WTC11 (cell line): ENCODE measurements at regions not wholly inside any gene's neighbourhood (a gene's known extent, or its start where the extent isn't known, plus 50 kb on each side); places are given as distances from the start of the nearest gene placed in this dataset.

ENCODE experiments used
- ATAC-seq: fragments of 200-7000 bp; cut with Tn5 transposase; 2 replicates; pipeline ENCODE4 v1.10.0; 2021; ENCODE audit warnings: mild to moderate bottlenecking, moderate library complexity
- CTCF ChIA-PET: fragments of 300-600 bp; sonication (Branson Sonifier 250); formaldehyde crosslinking; loops from one replicate; lab custom pipeline; 2021; ENCODE audit warnings: antibody characterized with exemption; lab: Charles Lee
- POLR2A ChIA-PET: fragments of 350-600 bp; sonication (Branson Sonifier 250); formaldehyde crosslinking; loops from one replicate; lab custom pipeline; 2021; ENCODE audit warnings: antibody characterized with exemption; lab: Charles Lee
- DNase-seq: peaks from one replicate; pipeline ENCODE4 v3.0.0; 2021; ENCODE audit warnings: low spot score
- H3K27ac Mint-ChIP-seq: 2 replicates; pipeline ENCODE4 v1.8.0; 2021; ENCODE audit warnings: mixed read lengths
- H3K27me3 Mint-ChIP-seq: 2 replicates; pipeline ENCODE4 v1.8.0; 2021; ENCODE audit warnings: low read depth, mild to moderate bottlenecking, moderate library complexity, mixed read lengths
- H3K36me3 Mint-ChIP-seq: 2 replicates; pipeline ENCODE4 v1.8.0; 2021; ENCODE audit warnings: mixed read lengths
- H3K4me1 Mint-ChIP-seq: 2 replicates; pipeline ENCODE4 v1.8.0; 2022; ENCODE audit warnings: mixed read lengths
- H3K4me3 Mint-ChIP-seq: 2 replicates; pipeline ENCODE4 v1.8.0; 2021; ENCODE audit warnings: mild to moderate bottlenecking, moderate library complexity, mixed read lengths
- H3K9me3 Mint-ChIP-seq: 2 replicates; pipeline ENCODE4 v1.8.0; 2021; ENCODE audit warnings: mixed read lengths
- ATF3 ChIP-seq: sonication (generic); formaldehyde crosslinking; conservative IDR thresholded peaks from 2 replicates; pipeline ENCODE4 v1.8.1; 2022; ENCODE audit warnings: mild to moderate bottlenecking, missing genetic modification reagents
- E2F5 ChIP-seq: sonication (generic); formaldehyde crosslinking; IDR thresholded peaks from 2 replicates; pipeline ENCODE4 v1.8.1; 2022; ENCODE audit warnings: mild to moderate bottlenecking, moderate library complexity, missing genetic modification reagents
- ETV6 ChIP-seq: sonication (generic); formaldehyde crosslinking; IDR thresholded peaks from 2 replicates; pipeline ENCODE4 v1.8.1; 2022; ENCODE audit warnings: mild to moderate bottlenecking, missing genetic modification reagents
- GRHL2 ChIP-seq: fragments of 250-450 bp; sonication (Bioruptor Pico); IDR thresholded peaks from 2 replicates; pipeline ENCODE4 v1.8.0; 2022; ENCODE audit warnings: mild to moderate bottlenecking, moderate library complexity; ENCODE audit not compliant: insufficient replicate concordance, severe bottlenecking
- GTF2I ChIP-seq: fragments of 250-450 bp; sonication (Bioruptor Pico); conservative IDR thresholded peaks from 2 replicates; pipeline ENCODE4 v1.4.0; 2021; ENCODE audit warnings: mild to moderate bottlenecking
- HMGA2 ChIP-seq: fragments of 250-450 bp; sonication (Bioruptor Pico); IDR thresholded peaks from 2 replicates; pipeline ENCODE4 v1.4.0; 2021; ENCODE audit warnings: mild to moderate bottlenecking, moderate library complexity
- IRF1 ChIP-seq: sonication (generic); formaldehyde crosslinking; IDR thresholded peaks from 2 replicates; pipeline ENCODE4 v1.8.0; 2023; ENCODE audit warnings: missing genetic modification reagents
- JAZF1 ChIP-seq: fragments of 250-450 bp; sonication (Bioruptor Pico); IDR thresholded peaks from 2 replicates; pipeline ENCODE4 v1.9.0; 2021; ENCODE audit warnings: moderate library complexity, mild to moderate bottlenecking, inconsistent platforms
- JUN ChIP-seq: sonication (generic); formaldehyde crosslinking; IDR thresholded peaks from 2 replicates; pipeline ENCODE4 v1.8.0; 2023; ENCODE audit warnings: mild to moderate bottlenecking, missing genetic modification reagents
- OVOL2 ChIP-seq: fragments of 250-450 bp; sonication (Bioruptor Pico); IDR thresholded peaks from 2 replicates; pipeline ENCODE4 v1.9.0; 2021; ENCODE audit warnings: mild to moderate bottlenecking, borderline replicate concordance
- PRRX2 ChIP-seq: fragments of 250-450 bp; sonication (Bioruptor Pico); IDR thresholded peaks from 2 replicates; pipeline ENCODE4 v1.8.0; 2021; ENCODE audit warnings: mild to moderate bottlenecking
- RELA ChIP-seq: sonication (generic); formaldehyde crosslinking; IDR thresholded peaks from 2 replicates; pipeline ENCODE4 v1.8.1; 2022; ENCODE audit warnings: missing genetic modification reagents, mild to moderate bottlenecking, borderline replicate concordance
- TP53 ChIP-seq: sonication (generic); formaldehyde crosslinking; IDR thresholded peaks from 2 replicates; pipeline ENCODE4 v1.8.1; 2023; ENCODE audit warnings: mild to moderate bottlenecking, missing genetic modification reagents
- ZBTB21 ChIP-seq: sonication (generic); formaldehyde crosslinking; IDR thresholded peaks from 2 replicates; pipeline ENCODE4 v1.8.1; 2023; ENCODE audit warnings: mild to moderate bottlenecking, missing genetic modification reagents, borderline replicate concordance
- ZNF232 ChIP-seq: sonication (generic); formaldehyde crosslinking; IDR thresholded peaks from 2 replicates; pipeline ENCODE4 v1.8.0; 2022; ENCODE audit warnings: mild to moderate bottlenecking, missing genetic modification reagents
- ZNF263 ChIP-seq: sonication (generic); formaldehyde crosslinking; IDR thresholded peaks from 2 replicates; pipeline ENCODE4 v1.8.1; 2022; ENCODE audit warnings: low read depth, mild to moderate bottlenecking, moderate library complexity, missing genetic modification reagents
- ZNF423 ChIP-seq: fragments of 250-450 bp; sonication (Bioruptor Pico); IDR thresholded peaks from 2 replicates; pipeline ENCODE4 v2.1.2; 2022; ENCODE audit warnings: mild to moderate bottlenecking, moderate library complexity
- TF ChIP-seq, protein P1 (sequence below): sonication (generic); formaldehyde crosslinking; IDR thresholded peaks from 2 replicates; pipeline ENCODE4 v1.8.1; 2022; ENCODE audit warnings: low read depth, missing genetic modification reagents, borderline replicate concordance
- TF ChIP-seq, protein P2 (sequence below): sonication (generic); formaldehyde crosslinking; conservative IDR thresholded peaks from 2 replicates; pipeline ENCODE4 v1.8.1; 2023; ENCODE audit warnings: mild to moderate bottlenecking, low read depth, missing genetic modification reagents, moderate library complexity
- TF ChIP-seq, protein P3 (sequence below): sonication (generic); formaldehyde crosslinking; IDR thresholded peaks from 2 replicates; pipeline ENCODE4 v1.8.1; 2023; ENCODE audit warnings: mild to moderate bottlenecking, missing genetic modification reagents, borderline replicate concordance

- CTCF ChIA-PET, result no interaction called here
- DNase-seq (no peak), ATAC-seq (no peak)
- H3K27ac Mint-ChIP-seq, result no peak overlapping the region
- TF ChIP-seq RELA (CRISPR knock-in tag) (no peak), PRRX2 (CRISPR knock-in tag) (no peak), E2F5 (CRISPR knock-in tag) (no peak), ZNF423 (CRISPR knock-in tag) (no peak), ATF3 (CRISPR knock-in tag) (no peak), TP53 (no peak), GRHL2 (CRISPR knock-in tag) (no peak), IRF1 (CRISPR knock-in tag) (no peak), ETV6 (CRISPR knock-in tag) (no peak), JUN (CRISPR knock-in tag) (no peak), ZBTB21 (CRISPR knock-in tag) (no peak), ZNF232 (CRISPR knock-in tag) (no peak), OVOL2 (CRISPR knock-in tag) (no peak), ZNF263 (CRISPR knock-in tag) (no peak), JAZF1 (CRISPR knock-in tag) (no peak), GTF2I (CRISPR knock-in tag) (no peak), HMGA2 (no peak)
- TF ChIP-seq, protein P1, sequence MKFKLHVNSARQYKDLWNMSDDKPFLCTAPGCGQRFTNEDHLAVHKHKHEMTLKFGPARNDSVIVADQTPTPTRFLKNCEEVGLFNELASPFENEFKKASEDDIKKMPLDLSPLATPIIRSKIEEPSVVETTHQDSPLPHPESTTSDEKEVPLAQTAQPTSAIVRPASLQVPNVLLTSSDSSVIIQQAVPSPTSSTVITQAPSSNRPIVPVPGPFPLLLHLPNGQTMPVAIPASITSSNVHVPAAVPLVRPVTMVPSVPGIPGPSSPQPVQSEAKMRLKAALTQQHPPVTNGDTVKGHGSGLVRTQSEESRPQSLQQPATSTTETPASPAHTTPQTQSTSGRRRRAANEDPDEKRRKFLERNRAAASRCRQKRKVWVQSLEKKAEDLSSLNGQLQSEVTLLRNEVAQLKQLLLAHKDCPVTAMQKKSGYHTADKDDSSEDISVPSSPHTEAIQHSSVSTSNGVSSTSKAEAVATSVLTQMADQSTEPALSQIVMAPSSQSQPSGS (CRISPR knock-in tag), result no peak
- TF ChIP-seq, protein P2, sequence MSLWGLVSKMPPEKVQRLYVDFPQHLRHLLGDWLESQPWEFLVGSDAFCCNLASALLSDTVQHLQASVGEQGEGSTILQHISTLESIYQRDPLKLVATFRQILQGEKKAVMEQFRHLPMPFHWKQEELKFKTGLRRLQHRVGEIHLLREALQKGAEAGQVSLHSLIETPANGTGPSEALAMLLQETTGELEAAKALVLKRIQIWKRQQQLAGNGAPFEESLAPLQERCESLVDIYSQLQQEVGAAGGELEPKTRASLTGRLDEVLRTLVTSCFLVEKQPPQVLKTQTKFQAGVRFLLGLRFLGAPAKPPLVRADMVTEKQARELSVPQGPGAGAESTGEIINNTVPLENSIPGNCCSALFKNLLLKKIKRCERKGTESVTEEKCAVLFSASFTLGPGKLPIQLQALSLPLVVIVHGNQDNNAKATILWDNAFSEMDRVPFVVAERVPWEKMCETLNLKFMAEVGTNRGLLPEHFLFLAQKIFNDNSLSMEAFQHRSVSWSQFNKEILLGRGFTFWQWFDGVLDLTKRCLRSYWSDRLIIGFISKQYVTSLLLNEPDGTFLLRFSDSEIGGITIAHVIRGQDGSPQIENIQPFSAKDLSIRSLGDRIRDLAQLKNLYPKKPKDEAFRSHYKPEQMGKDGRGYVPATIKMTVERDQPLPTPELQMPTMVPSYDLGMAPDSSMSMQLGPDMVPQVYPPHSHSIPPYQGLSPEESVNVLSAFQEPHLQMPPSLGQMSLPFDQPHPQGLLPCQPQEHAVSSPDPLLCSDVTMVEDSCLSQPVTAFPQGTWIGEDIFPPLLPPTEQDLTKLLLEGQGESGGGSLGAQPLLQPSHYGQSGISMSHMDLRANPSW (CRISPR knock-in tag), result no peak
- TF ChIP-seq, protein P3, sequence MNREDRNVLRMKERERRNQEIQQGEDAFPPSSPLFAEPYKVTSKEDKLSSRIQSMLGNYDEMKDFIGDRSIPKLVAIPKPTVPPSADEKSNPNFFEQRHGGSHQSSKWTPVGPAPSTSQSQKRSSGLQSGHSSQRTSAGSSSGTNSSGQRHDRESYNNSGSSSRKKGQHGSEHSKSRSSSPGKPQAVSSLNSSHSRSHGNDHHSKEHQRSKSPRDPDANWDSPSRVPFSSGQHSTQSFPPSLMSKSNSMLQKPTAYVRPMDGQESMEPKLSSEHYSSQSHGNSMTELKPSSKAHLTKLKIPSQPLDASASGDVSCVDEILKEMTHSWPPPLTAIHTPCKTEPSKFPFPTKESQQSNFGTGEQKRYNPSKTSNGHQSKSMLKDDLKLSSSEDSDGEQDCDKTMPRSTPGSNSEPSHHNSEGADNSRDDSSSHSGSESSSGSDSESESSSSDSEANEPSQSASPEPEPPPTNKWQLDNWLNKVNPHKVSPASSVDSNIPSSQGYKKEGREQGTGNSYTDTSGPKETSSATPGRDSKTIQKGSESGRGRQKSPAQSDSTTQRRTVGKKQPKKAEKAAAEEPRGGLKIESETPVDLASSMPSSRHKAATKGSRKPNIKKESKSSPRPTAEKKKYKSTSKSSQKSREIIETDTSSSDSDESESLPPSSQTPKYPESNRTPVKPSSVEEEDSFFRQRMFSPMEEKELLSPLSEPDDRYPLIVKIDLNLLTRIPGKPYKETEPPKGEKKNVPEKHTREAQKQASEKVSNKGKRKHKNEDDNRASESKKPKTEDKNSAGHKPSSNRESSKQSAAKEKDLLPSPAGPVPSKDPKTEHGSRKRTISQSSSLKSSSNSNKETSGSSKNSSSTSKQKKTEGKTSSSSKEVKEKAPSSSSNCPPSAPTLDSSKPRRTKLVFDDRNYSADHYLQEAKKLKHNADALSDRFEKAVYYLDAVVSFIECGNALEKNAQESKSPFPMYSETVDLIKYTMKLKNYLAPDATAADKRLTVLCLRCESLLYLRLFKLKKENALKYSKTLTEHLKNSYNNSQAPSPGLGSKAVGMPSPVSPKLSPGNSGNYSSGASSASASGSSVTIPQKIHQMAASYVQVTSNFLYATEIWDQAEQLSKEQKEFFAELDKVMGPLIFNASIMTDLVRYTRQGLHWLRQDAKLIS, result no peak
- TF ChIP-seq, all 79 proteins: peak for 0
- Mint-ChIP-seq H3K27me3 (no peaks in the 10 kb centered on the region), H3K9me3 (peaks cover 20% of the 10 kb centered on the region), H3K4me3 (no peak overlapping the region), H3K36me3 (no peaks in the 10 kb centered on the region; the same call in 1 of the 2 replicates), H3K4me1 (no peaks in the 10 kb centered on the region)
- POLR2A ChIA-PET, result no interaction called here
These were observed 218.2 kb downstream of the BCHE start for GRCh38 chr3:165619069-165619468.
